HG03558 (cell line): ENCODE measurements at regions not wholly inside any gene's neighbourhood (a gene's known extent, or its start where the extent isn't known, plus 50 kb on each side); places are given as distances from the start of the nearest gene placed in this dataset.
A peak's percentile ranks its signal among the peaks of the same experiment; 100 is the strongest.
"Not testable (repeated sequence)": the region's sequence is repeated elsewhere in the genome, so short reads cannot be mapped to it uniquely, and the experiment has no call there.

ENCODE experiments used
- ATAC-seq: cut with Tn5 transposase; IDR thresholded peaks from one replicate; pipeline ENCODE4 v1.9.1; 2021; ENCODE audit warnings: moderate number of reproducible peaks; ENCODE audit not compliant: unreplicated experiment; ENCODE audit errors: extremely low read depth

DNA sequence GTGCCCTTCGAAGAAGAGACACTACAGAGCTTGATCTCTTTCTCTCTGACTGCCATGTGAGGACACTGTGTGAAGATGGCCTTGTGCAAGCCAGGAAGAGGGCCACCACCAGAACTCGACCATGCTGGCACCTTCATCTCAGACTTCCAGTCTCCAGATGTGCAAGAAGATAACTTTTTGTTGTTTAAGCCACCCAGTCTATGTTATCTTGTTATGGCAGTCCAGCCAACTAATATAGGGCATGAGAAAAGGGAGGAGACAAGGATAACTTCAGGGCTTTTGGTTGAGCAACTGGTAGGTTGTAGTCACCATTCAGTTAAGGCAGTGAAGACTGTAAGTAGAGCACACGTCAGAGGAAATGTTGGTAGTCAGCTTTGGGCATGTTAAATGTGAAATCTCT lies 515.5 kb downstream of the CSNK1G3 start:
- ATAC-seq, result no peak

GRCh38 chr5:124025306-124025845 lies 513.4 kb downstream of the CSNK1G3 start:
- ATAC-seq, result no peak

- ATAC-seq, result no peak
Observed at GRCh38 chr5:124022966-124023365, 511.0 kb downstream of the CSNK1G3 start.

- no peak for ATAC-seq
Observed at GRCh38 chr5:124021776-124022175, 509.8 kb downstream of the CSNK1G3 start.

DNA sequence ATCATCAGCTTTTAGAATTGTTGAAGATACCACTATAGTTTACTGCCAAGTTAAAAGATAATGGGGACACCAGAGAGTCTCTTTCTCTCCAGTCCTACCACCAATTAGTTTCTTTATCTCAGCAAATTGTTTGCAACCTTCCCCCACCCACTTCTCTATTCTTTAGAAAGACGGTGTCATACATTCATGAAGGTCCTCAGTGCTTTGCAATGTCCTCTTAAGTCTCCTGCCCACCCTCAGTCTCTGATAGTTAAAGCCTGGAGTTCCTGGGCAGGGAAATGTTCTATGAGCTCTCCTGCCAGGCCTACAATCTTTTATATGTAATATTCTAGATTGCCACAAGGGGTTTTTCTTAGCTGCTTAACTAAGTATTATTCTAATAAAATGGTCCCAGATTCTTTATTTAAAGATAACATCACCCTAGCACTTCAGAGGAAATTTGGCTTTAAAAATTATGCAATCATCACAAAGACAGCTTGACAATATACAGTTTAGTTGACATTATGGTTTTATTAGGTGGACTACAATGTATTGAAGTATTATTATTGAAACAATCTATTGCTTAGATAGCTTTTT lies 509.2 kb downstream of the CSNK1G3 start:
- ATAC-seq, result no peak

- ATAC-seq, result not testable (repeated sequence)
Observed at GRCh38 chr5:124017321-124017720, 505.3 kb downstream of the CSNK1G3 start.

GRCh38 chr5:124007675-124008398 lies 495.9 kb downstream of the CSNK1G3 start:
- no peak for ATAC-seq

DNA sequence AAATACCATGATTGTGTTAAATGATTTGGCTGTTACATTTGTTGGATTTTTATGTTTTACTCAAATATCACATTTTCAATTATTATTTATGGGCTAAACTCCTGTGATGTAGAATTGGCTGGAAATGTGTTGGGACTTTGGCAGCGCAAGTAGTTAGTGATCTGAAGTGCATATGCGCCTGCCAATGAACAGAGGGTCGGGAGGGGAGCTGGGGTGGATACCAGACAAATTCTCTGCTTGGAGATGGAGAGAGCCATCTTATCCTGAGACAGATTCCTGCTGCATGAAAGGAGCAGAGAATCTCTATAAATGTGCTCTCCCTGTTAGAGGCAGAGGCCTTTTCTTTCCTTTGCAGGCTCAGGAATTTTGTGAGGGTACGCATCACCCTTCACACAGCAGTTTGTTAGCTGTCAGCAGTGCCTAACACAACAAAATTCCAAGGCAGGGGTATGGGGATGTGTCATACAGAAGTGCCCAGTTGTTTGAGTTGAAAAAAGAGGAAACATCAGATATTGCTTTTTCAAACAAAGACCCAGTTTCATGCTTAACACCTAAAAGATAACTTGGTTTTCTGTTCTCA lies 489.1 kb downstream of the CSNK1G3 start:
- no peak for ATAC-seq

- no peak for ATAC-seq
Observed at GRCh38 chr5:124000538-124000937, 488.6 kb downstream of the CSNK1G3 start.

- ATAC-seq, result no peak
Observed at GRCh38 chr5:123997462-123998215, 485.7 kb downstream of the CSNK1G3 start.

DNA sequence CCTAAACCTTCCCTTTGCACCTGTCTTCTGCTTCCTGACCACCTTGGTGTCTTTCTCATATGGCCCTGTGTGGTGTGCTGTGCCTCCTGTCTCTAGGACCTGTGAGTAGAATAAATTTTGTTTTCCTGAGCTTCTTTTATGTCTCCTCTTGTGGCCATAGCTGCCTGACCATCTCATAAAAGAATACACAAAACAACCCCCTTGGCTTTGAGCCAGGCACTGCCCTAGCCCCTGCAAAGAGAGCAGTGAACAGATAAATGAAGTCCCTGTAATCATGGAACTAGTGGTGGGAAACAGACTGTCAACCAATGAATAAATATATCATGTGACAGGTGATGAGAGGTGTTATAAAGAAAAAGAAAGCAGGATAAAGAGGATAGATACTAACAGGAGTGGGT lies 485.1 kb downstream of the CSNK1G3 start:
- ATAC-seq, result no peak

- ATAC-seq, result no peak
Observed at GRCh38 chr5:123992641-123993040, 480.7 kb downstream of the CSNK1G3 start.

- no peak for ATAC-seq
Observed at GRCh38 chr5:123987956-123988355, 476.0 kb downstream of the CSNK1G3 start.

DNA sequence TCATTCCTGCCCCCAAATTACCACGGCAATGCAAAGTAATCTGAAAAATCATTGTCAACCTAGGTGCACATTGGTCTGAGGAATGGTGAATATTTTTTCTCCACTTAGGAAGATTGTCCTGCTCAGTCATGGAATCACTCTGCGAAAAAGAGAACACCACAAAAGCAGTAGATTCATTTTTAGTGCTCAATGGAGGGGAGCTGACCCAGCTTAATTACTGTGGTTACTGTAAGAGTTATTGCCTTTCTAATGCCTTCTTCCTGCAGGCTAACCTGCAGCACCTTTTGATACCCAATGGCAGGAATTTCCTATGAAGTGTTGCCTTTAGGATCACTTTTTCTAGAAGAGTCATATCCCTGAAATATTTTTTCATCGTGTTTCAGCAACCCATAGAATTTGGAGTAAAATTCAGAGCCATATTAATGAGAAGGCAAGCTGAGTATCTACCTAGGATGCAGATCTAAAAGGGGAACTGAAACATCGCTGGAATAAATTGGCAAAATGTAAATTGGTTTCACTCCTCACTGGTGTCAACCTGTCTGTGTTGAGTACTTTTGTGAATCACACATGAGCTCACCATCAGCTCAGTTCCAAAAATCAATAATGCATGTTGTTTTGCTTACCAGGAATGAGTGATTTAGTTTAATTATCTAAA lies 464.5 kb downstream of the CSNK1G3 start:
- ATAC-seq, result peak; percentile 57

- ATAC-seq, result not testable (repeated sequence)
Observed at GRCh38 chr5:123975521-123975920, 463.5 kb downstream of the CSNK1G3 start.

DNA sequence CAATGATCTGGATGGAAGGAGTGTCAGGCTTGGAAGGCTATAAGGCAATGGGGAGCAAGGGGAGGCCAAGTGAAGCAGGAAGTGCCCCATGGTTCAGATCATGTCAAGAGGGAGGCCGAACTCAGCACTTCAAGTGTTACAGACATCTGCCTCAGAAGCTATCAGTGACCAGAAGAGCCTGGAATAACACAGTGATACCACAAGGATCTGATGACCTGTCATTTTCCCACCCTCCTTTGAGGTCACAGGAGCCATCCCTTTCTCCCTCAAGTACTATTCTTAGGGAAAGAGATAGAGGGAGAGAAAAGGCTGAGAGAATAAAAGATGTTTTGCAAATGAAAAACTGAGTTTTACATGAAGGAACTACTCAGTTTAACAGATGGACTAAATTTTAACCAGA lies 454.8 kb downstream of the CSNK1G3 start:
- no peak for ATAC-seq

DNA sequence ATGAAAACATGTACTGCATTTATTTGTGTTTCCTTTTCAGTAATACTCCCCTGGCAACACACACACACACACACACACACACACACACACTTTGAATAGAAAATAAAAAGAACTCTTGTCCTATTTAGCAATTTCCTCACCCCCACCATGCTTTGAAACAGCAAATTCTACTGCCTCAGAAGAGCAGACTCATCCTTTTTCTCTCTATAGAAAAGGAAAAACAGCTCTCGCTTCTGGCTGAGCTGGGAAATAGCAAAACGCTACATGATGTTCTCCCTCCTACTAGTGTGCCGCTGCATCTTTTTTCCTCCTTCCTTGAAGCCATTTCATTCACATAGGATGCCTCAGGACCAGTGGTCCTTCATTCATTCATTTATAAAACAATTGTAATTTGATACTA lies 453.6 kb downstream of the CSNK1G3 start:
- no peak for ATAC-seq

- no peak for ATAC-seq
Observed at GRCh38 chr5:123964884-123965283, 452.9 kb downstream of the CSNK1G3 start.

GRCh38 chr5:123960526-123960925 lies 448.5 kb downstream of the CSNK1G3 start:
- no peak for ATAC-seq

DNA sequence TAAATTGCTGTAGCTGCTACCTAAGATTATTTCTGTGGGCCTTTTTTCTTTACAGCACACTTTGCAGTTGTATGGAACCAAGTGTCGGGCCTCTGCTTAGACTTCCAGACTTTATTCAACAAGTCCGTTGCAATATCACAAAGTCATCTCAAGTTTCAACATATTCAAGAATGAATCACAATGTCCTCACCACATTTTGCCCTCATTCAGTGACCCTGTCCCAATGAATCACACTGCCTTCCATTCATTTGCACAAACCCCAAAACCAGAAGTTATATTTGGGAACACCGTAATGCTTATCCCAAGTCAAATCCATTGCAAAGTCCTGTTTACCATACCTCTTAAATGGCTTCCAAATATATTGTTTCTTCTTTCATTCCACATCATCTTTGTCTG lies 439.6 kb downstream of the CSNK1G3 start:
- ATAC-seq, result no peak
